CMK (cell line): ENCODE measurements at regions not wholly inside any gene's neighbourhood (a gene's known extent, or its start where the extent isn't known, plus 50 kb on each side); places are given as distances from the start of the nearest gene placed in this dataset.

Experiments used
- DNase-seq: peaks from one replicate; pipeline ENCODE4 v3.0.0-alpha.2; 2010; ENCODE audit warnings: low read depth

DNA sequence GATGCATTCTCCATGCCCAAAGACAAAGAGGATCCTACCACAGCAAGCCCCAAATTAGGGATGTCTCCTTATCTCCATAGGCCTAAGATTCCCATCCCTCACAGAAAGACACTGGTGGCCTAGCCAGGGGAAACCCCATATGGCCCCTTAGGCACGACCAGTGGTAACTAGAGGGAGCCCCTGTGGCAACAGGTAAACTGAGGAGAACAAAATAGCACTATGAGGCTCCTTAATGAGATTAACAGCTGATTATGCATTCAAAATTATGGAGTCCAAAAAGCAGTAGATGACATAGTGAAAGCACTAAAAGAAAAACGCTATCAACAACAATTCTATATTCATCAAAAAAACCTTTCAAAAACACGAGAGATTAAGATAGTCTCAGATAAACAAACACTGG lies 234.0 kb downstream of the DIRAS2 start:
- no peak for DNase-seq

DNA sequence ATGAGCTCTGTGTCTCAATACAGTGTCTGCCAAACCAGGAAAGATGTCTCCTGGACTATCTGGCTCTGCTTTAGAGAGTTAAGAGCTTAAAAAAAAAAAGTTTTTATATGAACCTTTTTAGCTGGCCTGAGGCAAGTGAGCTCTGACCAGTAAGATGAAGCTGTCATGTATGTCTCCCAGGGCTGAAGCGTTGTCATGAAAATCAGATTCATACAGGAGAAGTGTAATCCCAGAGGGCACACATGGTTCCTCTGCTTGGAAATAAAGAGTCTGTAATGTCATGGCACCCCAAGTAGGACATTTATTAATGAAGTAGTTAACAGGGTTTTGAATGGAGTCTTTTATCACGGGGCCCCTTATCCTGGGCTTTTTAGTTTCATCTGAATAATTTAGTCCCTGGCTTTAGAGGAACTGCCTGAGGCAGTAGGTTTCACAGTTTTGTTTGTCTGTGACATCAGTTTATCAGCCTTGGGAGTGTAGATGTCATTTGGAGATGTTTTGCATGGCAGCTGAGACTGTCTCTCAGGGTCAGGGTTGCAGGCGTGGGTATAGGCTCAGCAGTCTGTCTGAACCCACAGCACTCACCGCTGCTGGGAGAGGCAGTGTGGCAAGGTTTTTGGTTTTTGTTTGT lies 223.3 kb downstream of the DIRAS2 start:
- DNase-seq, result no peak

DNA sequence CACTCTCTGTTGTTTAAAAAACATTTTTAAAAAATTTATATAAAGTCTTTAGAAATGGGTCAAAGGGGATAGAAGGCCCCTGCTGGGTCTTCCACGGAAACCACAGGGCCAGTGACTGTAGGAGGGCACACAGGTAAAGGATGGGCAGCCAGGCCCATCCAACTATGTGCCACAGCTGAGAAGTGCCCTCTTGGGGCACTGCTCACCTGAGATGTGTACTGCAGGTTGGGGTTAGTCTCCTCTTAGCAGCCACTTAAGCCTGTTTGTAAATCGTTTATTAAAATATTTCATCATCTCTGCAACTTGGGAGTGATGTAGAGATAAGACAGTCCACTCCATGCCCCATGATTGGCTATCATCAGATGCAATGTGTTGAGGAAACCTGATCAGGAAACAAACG lies 222.4 kb downstream of the DIRAS2 start:
- no peak for DNase-seq

DNA sequence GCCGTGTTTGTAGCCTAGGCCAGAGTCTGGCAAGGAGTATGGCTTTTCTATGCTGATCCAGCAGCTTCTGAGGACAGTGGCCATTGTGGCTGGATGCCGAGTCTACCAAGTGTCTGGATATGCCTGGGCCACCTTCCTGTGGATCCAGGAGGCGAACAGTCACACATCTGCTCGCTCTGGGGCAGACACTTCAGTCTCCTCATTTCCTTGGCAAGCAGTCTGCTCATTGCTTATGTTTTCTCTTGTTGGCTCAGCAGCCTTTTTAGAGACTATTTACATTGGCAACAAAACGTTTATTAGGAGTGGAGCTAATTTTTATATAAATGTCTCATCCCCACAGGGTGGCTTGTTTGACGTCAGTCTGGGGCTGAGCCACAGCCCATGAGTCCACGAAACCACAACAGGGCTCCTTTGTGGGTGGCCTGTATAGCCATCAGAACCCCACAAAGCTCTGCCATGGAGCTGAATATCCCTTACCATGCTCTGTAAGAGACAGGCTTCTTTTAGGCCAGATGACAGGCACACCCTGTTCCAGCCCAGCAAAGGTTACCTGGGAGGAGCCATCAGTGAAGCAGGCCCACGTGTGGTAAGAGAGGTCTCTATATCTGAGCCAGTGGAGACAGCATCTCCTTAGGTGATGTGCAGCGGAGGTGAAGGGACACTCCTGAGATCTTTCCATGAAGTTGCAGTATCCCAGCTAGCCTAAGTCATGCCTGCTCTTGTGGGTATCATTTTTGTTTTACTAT lies 221.7 kb downstream of the DIRAS2 start:
- no peak for DNase-seq

DNA sequence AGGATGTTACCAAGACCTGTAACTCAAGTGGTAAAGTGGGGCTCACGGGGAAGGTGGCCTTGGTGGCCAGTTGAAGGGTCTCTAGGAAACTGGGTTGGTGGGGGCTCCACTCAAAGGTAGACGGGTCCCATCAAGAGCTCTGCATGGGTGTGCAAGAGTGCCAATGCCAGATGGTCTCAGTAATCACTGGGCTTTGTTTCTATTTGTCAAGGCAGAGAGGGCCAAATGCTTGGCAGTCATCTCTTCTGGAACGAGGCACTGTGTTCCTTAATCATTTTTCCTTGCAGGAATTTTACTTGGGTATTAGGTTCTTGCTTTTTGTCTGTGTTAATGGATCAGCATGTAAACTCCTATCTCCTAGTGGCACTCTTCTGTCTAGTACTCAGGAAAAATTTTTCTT lies 220.8 kb downstream of the DIRAS2 start:
- no peak for DNase-seq

DNA sequence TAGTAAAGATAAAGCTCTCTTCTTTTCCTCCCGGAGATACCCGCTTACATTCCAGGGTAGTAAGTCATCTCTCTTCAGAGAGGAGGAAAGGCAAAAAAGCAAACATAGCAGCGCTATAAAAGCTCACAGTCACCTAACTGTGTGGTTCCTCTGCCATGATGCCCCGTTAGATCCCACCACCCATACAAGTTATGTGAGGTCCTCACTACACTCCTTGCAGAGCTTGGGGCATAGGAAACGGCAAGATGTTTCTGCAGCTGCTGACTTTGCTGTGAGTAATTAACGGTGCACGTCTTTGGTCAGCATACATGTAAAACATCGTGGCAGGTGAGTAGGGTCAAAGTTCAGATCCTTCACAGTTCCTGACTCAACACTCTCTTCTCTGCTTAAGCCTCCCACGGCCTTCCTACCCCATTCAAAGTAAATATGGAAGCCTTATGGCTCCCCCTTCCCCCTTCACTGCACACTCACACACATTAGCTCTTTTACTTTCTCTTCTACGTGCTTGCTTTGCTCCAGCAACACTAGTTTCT lies 218.9 kb downstream of the DIRAS2 start:
- no peak for DNase-seq

DNA sequence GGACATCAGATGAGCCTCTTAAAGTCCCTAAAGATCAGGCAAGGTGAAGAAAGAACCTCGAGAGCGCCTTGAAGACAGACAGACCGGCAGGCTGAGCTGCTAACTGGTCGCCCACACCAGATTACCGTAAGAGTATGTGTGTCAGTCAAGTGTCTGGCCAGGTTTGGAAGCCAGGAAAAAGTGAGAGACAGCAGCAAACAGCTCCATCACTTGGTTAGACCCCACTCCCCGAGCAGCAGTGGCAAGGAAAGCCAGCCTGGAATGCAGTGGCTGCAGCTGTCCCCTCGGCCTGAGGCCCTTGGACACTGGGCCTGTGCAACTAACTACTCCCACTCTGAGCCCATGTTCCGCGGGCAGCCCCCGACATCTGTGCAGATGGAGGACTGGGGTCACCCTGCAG lies 214.1 kb downstream of the DIRAS2 start:
- DNase-seq, result no peak

DNA sequence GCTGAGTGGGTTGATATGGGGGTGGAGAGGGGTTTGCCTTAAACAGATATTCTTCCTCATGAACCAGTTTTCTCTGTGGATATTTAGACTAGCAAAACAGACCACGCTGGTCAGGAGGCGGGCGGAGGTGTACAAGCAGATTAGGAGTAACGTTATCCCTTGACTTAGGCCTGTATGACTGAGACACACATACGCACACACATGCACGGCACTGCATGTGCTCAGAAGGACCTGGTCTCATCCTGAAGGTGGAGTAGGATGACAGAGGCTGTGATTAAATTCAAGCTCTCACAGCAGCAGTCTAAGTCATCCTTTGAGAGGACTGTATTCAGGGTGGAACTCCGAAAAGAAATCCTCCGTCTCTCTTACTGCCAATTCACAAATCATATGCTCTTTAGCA lies 209.7 kb downstream of the DIRAS2 start:
- no peak for DNase-seq

DNA sequence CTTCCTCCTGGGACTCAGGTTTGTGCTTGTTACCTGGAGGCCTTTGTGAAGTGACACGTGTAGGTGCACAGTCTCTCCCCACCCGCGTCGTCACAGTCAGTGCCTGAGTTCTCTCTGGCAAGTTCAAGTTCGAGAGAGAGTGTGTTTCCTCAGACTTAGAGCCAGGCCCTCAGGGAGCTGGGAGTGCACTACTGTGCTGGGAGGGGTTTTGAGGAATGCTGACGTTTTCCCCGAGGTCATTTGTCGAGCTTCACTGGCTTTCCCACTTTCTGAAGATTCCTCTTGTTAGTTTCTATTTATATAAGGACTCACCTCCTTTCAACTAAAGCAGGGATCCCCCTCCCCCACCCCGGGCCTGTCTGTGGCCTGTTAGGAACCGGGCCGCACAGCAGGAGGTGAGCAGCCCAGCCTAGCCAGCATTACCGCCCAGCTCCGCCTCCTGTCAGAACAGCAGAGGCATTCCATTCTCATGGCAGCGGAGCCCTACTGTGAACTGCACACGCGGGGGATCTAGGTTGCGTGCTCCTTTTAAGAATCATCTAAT lies 209.2 kb downstream of the DIRAS2 start:
- DNase-seq, result no peak

DNA sequence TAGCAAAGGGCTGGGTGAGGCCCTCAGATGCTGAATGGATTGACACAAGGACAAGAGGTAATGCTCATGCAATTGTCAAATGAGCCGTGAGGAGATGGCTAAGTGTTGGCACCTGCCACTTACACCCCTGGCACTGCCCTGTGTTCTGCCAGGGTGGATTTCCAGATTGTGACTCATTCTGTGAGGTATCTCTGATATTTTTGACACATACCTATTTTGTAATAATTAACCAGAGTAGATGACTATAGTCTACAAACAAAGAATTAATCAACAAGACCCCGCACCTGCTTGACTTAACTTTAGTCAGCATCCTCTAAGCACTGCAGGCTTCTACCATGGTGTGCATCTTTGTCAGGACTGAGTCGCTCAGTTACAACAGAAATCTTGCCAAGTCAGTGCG lies 200.8 kb downstream of the DIRAS2 start:
- DNase-seq, result no peak

DNA sequence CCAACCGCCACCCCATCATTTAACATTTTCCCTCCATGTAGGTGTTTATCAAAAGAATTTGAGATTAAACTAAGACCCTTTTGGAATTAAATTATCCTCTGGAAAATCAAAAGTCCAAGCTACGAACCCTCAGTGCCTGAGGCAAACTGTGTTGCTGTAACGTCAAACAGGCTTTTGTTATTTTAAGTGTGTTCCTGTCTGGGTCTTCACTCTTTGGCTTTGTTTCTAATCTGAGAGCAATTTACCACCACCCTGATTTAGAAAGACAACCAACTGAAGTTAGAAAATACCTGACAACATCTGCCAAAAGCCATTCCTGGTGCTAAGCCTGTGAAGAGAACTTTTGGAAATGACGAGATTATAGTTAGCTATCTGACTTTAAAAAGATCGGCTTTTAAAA lies 199.9 kb downstream of the DIRAS2 start:
- DNase-seq, result no peak

DNA sequence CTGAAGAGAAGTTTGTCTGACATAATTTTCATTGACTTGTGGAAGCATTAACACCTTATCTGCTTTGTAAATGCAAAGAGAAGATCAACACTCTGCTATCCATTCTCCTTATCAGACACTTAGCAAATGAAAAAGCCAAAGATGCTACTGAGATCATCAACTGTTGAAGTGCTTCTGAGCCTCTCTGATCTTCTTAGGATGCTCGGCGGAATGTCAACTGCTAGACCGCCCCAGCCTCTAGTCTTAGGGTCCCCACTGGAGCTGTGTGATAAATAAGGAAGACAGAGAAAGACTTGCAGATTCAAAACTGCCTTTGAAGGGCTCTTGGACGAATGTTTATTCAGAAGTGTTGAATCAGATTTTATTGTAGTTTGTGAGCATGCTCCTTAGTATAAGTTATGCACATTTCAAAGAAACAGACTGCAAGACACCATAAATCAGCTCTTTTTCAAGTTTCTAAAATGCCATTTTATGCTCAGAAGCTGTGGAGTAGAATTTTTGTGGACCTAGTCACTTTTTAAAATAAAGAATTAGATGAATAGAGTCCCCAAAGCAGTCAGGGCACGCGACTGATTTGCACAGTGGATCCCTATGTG lies 197.9 kb downstream of the DIRAS2 start:
- no peak for DNase-seq

DNA sequence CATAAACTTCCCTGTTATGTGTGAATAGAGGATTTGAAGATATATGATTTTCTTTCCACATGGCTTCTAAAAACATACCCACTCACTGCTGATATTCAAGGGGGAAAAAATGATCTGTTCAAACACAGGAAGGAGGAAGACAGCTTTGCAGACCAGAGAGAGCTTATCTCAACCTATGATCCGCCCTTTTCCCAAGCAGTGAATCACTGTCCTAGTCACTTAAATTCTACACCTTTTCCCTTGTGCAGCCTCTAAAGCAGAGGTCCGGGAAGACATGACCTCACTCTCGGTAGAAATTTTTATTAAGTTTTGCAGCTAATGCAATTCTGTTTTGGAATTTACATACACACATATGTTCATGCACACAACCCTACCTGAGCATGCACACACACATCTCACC lies 197.2 kb downstream of the DIRAS2 start:
- DNase-seq, result no peak

DNA sequence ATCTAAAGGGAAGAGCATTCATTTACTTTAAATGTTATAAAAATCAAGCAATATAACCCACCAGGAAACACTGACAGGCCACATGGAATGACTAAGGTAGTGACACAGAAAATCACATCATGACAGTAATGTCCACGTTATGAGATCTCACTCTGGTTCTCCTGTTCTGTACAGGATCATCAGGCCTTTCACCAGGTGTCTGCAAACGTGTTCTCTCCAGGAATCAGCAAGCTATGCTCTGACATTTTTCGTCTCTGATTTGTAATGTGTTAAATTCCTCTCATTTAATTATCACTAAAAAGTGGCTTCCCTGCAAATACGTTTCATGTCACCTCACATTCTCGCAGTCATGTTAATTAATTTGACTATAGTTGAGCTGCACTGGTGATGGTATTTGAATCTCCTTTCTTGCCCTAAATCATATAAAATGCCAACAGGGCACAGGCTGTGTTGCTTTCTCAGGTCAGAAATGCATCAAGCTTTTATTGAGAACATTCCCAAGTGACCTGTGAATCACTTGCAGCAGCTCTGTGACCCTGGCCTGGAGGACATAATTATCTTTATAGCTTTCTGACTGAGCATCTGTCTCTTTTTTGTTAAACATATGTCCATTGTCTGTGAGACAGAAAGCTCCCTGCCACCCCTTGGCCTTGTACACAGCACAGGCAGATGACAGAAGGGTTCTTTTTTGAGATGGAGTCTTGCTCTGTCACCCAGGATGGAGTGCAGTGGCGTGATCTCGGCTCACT lies 196.2 kb downstream of the DIRAS2 start:
- DNase-seq, result no peak

DNA sequence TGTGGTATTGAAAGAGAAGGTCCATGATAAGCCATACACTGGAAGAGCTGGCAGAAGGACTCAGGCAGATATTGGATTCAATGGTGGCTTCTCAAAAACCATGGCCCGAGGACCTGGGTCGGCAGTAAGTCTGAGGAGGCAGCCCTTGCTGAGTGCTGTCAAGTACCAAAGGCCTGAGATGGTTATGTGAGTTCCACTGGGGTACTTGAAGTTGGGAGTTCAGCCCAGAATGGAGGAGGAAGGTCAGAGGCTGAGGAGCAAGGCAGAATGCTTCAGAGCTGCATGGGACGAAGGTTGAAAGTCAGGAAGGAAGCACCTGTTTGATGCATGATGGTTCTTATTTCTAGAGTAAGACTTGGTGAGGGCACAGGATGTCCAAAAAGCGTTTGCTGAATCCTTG lies 194.9 kb downstream of the DIRAS2 start:
- DNase-seq, result no peak

DNA sequence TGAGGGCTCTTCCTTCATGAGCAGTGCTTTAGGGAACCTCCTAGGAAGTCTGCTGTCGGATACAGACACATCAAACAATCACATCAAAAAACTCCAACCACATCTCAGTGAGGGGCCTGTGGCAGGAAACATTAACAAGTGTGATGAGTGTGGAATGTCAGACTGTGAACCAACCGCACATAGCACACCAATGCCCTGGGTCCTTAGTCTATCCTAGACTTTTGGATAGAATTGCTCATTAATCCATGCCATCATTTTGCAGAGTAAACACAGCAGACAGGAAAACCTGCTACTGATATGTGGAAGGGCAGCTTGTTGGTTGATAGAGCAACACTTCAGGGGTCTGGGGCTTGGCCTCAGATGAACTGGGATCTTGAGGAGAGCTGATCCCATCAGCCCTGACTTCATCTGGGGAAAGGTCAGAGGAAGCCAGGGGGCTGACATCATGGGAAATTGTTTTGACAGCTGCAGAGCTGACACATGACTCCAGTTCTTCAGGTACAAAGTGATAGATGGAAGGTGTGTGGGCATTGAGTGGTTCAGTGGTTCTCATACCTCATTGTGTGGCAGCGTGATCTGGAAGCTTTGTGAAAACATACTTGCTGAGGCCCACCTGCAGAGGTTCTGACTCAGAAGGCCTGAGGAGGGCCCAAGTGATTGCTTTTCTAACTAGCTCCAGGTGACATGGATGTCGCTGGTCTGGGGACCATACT lies 193.3 kb downstream of the DIRAS2 start:
- no peak for DNase-seq

DNA sequence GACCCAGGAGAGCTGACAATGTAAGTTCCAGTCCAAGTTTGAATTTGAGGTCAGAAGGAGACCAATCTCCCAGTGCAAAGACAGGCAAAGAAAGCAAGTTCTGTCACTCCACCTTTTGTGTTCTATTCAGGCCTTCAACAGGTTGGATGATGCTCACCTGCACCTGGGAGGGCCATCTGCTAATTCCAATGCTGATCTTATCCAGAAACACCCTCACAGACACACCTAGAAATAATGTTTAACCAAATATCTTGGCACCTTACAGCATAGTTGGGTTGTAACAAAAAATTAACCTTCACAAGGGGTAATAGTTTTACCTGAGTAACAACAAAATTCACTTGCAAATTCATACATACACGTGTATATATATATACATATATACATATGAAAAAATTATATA lies 190.8 kb downstream of the DIRAS2 start:
- DNase-seq, result no peak

DNA sequence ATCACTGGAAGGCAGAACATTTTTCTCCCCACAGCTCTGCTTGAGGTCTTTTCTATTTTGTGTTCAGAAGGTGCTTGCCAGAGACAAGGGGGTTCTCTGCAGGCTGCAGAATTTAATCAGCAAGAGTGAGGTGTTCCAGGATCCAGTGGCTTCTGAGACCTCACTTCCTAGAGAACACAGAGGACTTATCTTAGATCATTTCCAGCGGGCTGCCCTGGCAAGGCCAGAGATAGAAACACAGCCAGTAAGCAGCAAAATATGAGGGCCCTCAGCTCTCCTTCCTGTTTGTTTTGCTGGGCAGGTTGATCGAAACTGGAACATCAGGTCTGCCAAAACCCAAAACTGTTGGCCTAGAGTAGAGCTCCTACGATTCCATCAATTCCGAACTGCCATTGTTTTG lies 187.3 kb downstream of the DIRAS2 start:
- DNase-seq, result no peak

DNA sequence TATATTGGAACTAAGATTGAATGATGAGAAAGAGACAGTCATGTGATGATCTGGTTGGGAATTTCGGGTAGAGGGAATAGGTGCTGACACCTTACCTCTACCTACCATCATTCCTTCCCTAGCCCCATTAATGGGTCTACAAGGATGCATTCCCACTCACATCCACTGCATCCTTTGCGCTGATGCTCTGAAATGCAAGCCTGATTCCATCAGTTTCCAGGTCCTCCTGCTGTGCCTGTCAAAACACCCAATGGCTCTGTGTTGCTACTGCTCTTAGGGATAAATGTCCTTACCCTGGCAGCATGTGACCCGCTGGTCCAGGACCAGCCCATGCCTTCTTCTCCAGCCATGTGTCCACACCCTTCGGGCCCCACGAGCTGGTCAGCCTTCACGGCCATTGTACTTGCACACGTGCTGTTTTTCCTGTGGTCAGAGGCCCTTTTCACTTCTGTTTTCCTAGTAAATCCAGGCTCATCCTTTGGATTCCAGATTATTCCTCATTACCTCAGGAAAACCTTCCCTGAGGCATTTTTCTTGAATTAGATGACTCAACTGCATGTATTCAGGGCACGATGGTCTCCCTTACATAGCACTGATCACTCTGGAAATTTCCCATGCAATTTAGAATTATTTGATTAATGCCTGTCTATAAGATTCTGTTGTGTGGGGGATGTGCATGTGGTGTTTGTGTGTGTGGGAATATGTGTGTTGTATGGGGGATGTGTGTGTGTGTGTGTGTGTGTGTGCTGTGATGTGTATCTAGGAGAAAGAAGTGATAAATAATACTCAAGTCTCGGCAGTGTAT lies 185.0 kb downstream of the DIRAS2 start:
- no peak for DNase-seq

DNA sequence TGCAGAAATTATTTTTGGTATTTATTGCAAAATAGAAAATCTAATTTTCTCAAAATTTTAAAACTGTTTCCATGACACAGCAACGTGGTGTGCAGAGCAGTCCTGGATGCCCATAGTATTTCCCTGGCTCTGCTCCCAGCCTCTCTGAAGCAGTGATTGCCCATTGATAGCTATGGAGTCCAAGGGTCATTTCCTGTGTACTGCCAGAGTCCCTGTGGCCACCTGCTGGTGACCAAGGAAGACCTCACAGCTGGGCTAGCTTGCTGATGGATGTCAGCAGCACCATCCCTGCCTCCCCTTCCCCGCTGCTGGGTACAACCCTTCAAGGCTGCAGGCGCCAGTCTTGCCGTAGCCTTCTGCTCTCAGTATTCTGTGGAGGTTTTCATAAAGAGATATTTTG lies 184.1 kb downstream of the DIRAS2 start:
- no peak for DNase-seq

DNA sequence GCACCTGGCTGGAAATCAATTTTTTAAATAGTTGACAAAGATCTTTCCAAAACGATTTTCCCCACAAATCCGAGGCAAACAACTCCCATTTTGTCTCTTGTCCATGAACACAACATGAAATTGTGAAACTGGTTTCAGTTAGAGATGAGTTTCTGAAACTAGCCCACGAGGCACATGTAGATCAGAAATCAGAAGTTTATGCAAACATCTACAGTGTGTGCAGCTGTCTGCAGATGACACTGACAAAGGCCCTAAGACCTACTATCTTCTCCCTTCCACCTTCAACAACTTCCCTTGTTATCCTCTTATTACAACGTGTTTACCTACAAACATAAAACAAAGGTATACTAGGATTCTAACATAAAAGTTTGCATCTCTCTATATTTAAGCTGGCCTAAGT lies 183.3 kb downstream of the DIRAS2 start:
- DNase-seq, result no peak
